ENCODE measurements at regions not wholly inside any gene's neighbourhood (a gene's known extent, or its start where the extent isn't known, plus 50 kb on each side); places are given as distances from the start of the nearest gene placed in this dataset.
A peak's percentile ranks its signal among the peaks of the same experiment; 100 is the strongest.

DNA sequence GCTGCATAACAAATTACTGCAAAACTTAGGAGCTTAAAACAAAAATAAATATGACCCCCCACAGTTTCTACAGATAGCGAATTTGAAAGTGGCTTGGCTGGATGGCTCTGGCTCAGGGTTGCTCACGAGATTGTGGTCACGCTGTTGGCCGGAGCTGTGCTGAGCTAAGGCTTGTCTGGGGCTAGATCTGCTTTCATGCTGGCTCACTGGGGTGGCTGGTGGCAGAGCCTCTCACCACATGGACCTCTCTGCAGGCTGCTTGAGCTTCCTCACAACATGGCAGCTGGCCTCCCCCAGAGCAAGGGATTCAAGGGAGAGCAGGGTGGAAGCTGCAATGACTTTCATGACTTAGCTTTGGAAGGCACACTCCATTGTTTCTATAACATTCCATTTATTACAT is 354.1 kb downstream of the SHQ1 start:
- no peak for DNase-seq (ENCODE audit: low read depth in 2 of 3, low spot score in 1 of 3)

DNA sequence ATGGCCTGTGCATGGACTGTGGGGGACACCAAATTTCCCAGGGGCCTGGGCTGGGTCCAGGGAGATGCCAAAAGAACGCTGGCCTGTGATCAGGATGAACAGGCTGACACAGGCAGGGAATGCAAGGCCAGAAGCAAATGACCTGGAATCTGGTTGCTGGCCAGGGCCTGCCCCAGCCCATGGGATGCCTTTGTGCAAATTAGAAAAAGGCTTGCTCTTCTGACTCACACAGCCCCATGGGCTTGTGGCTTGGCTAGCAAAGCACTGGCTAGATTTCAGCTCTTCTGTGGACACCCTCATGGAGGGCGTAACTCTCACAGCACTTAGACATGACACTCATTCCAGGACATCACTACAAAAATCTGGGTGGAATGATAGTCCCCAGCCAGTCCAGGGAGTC is 356.0 kb downstream of the SHQ1 start:
- no peak for DNase-seq (ENCODE audit: low read depth in 2 of 3, low spot score in 1 of 3)

DNA sequence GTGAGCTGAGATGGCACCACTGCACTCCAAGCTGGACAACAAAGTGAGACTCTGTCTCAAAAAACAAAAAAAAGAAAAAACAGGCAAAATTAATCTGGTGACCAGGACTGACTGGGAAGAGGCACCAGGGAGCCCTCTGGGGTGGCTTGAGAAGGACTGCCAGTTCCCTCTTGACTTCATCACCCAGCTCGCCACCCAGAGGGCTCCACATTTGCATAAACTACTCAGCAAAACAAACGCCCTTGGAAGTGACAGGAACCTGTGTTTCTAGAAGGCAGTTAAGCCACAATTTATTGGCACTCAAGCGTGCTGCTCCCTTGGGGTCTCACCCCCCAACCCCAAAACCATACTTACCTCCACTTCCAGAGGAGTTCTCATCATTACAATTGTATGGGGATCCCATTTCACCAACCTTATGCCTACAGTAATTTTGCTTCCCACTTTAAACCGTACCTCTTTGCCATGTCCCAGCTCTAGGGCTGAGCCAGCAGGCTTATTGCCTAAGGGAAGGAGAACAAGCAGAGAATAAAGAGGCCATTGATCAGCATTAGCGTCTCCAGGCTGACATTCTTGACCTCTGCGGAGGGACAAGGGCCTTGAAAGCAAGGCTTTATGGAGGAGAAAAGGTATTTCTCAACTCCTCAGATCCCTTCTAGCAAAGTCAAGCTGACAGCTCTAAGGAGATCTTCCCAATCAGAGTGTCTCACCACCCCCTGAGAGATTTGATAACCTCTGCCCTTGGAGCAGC is 357.4 kb downstream of the SHQ1 start:
- no peak for DNase-seq (ENCODE audit: low read depth in 2 of 3, low spot score in 1 of 3)

GRCh38 chr3:72489901-72490300 is 358.3 kb downstream of the SHQ1 start:
- no peak for DNase-seq (ENCODE audit: low read depth in 2 of 3, low spot score in 1 of 3)

GRCh38 chr3:72488738-72489035 is 359.6 kb downstream of the SHQ1 start:
- DNase-seq (ENCODE audit: low read depth in 2 of 3, low spot score in 1 of 3): no peak

DNA sequence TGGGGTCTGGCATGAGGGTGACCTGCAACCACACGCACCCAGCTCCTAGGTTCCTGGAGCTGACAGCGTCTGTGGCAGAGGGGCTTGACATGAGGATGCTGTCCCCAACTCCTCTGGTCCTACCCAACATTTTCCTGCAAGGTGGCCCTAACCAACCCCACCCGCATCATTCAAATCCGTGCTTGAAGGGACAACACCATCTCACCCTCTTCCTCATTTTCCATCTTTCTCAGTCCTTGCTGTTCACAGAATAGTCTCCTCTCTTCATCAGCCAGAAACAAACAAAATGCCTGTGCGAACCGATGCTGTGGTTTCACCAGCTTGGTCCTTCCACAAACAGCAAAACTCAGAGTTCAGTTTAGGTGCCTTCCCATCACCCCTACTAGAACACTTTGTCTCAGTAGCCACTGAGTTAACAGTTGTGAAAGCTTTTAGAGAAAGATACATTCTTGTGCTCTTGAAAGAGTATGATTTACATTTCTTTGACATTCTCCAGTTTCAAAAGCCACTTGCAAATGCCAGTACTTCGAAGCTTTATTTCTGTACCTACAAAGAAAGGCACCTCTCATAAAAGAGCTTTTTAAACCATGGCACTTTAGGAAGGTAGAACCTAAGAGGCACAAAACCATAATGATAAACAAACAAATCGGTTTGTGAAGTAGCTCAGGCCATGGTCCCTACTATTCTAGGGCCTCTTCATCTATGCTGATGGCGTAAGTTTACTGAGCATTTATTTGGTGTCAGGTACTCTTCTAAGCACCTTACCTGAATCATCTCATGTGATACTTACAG is 360.1 kb downstream of the SHQ1 start:
- no peak for DNase-seq (ENCODE audit: low read depth in 2 of 3, low spot score in 1 of 3)

DNA sequence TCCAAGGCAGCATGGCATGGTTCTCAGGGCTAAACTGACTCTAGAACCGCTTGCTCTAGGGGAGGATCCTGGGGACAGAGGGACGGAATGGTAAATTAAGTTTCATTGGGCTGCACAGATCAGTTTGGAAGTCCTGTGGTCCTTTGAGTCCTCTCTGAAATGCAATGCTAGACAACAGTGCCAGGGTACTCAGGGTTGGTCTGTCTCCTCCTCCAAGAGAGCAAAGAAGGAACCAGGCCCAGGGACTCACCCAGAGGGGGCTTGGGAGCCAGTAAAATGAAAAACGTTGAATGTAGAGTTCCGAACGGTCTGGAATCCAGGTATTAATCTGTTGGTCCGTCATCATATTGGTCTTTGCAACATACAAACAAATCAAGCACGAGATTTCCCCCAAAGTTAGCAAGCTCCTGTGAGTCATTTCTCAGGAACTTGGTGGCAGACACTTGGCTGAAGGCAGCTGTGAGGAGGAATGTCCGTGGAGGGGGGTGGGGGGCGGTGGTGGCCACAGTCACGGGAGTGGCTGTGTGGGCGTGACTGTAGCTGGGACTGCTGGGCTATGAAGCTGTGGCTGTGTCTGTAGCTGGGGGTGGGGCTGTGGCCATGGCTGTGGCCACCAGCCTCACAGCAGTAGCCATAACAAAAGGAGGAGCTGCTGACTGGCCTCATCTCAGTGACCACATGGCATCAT is 361.0 kb downstream of the SHQ1 start:
- peak; percentile 50 to 59 (median 56) for DNase-seq (ENCODE audit: low read depth in 2 of 3, low spot score in 1 of 3)

GRCh38 chr3:72485641-72486040 is 362.6 kb downstream of the SHQ1 start:
- DNase-seq (ENCODE audit: low read depth in 2 of 3, low spot score in 1 of 3): no peak

GRCh38 chr3:72483554-72484104 is 364.6 kb downstream of the SHQ1 start:
- DNase-seq (ENCODE audit: low read depth in 2 of 3, low spot score in 1 of 3): no peak

GRCh38 chr3:72482589-72483321 is 365.5 kb downstream of the SHQ1 start:
- DNase-seq (ENCODE audit: low read depth in 2 of 3, low spot score in 1 of 3): peak; percentile 84 to 85 (median 84)

- no peak for DNase-seq (ENCODE audit: low read depth in 2 of 3, low spot score in 1 of 3)
These were observed 366.7 kb downstream of the SHQ1 start for GRCh38 chr3:72481542-72481941.

DNA sequence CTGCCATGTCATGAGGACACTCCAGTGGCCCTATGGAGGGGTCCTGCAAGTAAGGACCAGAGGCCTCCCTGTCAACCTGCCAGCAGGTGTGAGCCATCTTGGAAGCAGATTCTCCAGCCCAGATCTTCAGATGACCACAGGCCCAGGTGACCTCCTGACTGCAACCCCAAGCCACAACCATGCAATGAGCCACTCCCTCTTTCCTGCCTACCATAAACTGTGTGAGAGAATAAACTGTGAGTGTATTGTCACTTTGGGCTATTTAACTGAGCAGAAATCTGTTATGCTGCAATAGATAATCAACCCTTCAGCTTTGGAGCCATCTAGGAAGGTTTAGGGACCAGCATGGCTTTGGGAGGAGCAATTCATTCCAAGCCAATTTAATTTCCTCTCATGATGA is 367.9 kb downstream of the SHQ1 start:
- DNase-seq (ENCODE audit: low read depth in 2 of 3, low spot score in 1 of 3): no peak

DNA sequence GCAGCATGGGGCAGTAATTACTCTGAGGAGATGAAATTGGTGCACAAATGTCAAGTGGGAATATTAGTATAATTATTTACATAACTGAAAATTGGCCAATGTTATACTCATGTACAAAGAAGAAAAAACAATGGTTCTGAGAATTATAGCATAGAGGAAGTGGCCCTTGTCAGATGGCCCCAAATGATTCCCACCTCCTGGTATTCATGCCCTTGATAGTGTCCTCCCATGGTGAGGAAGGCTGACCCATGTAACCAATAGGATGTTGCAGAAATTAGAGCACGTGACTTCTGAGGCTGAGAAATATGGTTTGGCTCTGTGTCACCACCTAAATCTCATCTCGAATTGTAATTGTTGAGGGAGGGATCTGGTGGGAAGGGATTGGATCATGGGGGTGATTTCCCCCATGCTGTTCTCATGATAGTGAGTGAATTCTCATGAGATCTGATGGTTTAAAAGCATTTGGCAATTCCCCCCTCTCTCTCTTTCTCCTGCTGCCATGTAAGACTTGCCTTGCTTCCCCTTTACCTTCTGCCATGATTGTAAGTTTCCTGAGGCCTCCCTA is 368.5 kb downstream of the SHQ1 start:
- DNase-seq (ENCODE audit: low read depth in 2 of 3, low spot score in 1 of 3): no peak

DNA sequence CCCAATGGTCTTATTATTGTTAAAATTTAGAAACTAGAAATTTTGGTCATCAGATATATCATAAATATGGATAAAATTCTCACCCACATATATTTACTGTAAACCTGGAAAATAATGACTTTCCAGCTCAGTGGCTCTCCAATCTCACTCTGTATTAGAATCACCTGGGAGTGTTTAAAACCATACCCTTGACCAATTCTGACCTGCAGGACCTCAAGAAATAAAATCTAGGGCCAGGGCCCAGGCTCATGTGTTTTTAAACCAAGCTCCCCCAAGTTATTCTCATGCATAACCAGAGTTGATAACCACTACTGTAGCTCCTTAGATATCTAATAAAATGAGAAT is 372.1 kb downstream of the SHQ1 start:
- DNase-seq (ENCODE audit: low read depth in 2 of 3, low spot score in 1 of 3): no peak

GRCh38 chr3:72475258-72476138 is 372.7 kb downstream of the SHQ1 start:
- DNase-seq (ENCODE audit: low read depth in 2 of 3, low spot score in 1 of 3): no peak

GRCh38 chr3:72474775-72475174 is 373.5 kb downstream of the SHQ1 start:
- no peak for DNase-seq (ENCODE audit: low read depth in 2 of 3, low spot score in 1 of 3)

DNA sequence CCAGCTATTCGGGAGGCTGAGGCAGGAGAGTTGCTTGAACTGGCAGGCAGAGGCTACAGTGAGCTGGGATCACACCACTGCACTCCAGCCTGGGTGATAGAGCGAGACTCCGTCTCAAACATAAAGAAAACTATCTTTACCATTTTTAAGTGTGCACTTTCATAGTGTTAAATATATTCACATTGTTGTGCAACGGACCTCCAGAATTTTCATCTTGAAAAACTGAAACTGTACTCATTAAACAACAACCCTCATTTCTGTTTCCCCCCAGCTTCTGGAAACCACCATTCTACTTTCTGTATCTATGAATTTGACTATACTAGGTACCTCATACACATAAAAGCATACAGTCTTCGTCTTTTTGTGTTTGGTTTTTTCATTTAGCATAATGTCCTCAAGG is 375.1 kb downstream of the SHQ1 start:
- no peak for DNase-seq (ENCODE audit: low read depth in 2 of 3, low spot score in 1 of 3)

- DNase-seq (ENCODE audit: low read depth in 2 of 3, low spot score in 1 of 3): no peak
These were observed 377.3 kb downstream of the SHQ1 start for GRCh38 chr3:72470904-72471417.

GRCh38 chr3:72465853-72466252 is 382.4 kb downstream of the SHQ1 start:
- no peak for DNase-seq (ENCODE audit: low read depth in 2 of 3, low spot score in 1 of 3)

GRCh38 chr3:72463083-72463482 is 385.2 kb downstream of the SHQ1 start:
- no peak for DNase-seq (ENCODE audit: low read depth in 2 of 3, low spot score in 1 of 3)
